SH-SY5Y (cell line): ENCODE measurements at regions not wholly inside any gene's neighbourhood (a gene's known extent, or its start where the extent isn't known, plus 50 kb on each side); places are given as distances from the start of the nearest gene placed in this dataset.

Experiments used
- GATA2 ChIP-seq: IDR thresholded peaks from 2 replicates; pipeline ENCODE4 v1.6.1; 2011; ENCODE audit warnings: mild to moderate bottlenecking, low read depth, low read length
- GATA3 ChIP-seq: IDR thresholded peaks from 2 replicates; pipeline ENCODE4 v1.6.1; 2011; ENCODE audit warnings: low read depth, mild to moderate bottlenecking, low read length, moderate library complexity

- TF ChIP-seq GATA3 (no peak), GATA2 (no peak)
Measured at GRCh38 chr4:45713996-45714395, 409.9 kb downstream of the GABRG1 start.
